Nephron progenitor cell (in vitro differentiated cells): ENCODE measurements at regions not wholly inside any gene's neighbourhood (a gene's known extent, or its start where the extent isn't known, plus 50 kb on each side); places are given as distances from the start of the nearest gene placed in this dataset.

ENCODE experiments used
- DNase-seq: peaks from one replicate; pipeline ENCODE4 v3.0.0; 2021
- H3K27ac Mint-ChIP-seq: 2 replicates; pipeline ENCODE4 v1.8.0; 2021; ENCODE audit warnings: mild to moderate bottlenecking, moderate library complexity, mixed read lengths
- H3K27me3 Mint-ChIP-seq: 2 replicates; pipeline ENCODE4 v1.8.0; 2021; ENCODE audit warnings: mild to moderate bottlenecking, low read depth, mixed read lengths; ENCODE audit not compliant: poor library complexity
- H3K36me3 Mint-ChIP-seq: 2 replicates; pipeline ENCODE4 v1.8.0; 2021; ENCODE audit warnings: low read depth, mixed read lengths
- H3K4me1 Mint-ChIP-seq: 2 replicates; pipeline ENCODE4 v1.8.0; 2021; ENCODE audit warnings: mixed read lengths
- H3K4me3 Mint-ChIP-seq: 2 replicates; pipeline ENCODE4 v1.8.0; 2021; ENCODE audit warnings: mild to moderate bottlenecking, moderate library complexity, mixed read lengths
- H3K9me3 Mint-ChIP-seq: 2 replicates; pipeline ENCODE4 v1.8.0; 2021; ENCODE audit warnings: mild to moderate bottlenecking, moderate library complexity, mixed read lengths
- TF ChIP-seq, protein P1 (sequence below): fragments of 200-600 bp; sonication (generic); IDR thresholded peaks from 2 replicates; pipeline ENCODE4 v1.5.0; 2021; ENCODE audit warnings: antibody characterized with exemption

DNA sequence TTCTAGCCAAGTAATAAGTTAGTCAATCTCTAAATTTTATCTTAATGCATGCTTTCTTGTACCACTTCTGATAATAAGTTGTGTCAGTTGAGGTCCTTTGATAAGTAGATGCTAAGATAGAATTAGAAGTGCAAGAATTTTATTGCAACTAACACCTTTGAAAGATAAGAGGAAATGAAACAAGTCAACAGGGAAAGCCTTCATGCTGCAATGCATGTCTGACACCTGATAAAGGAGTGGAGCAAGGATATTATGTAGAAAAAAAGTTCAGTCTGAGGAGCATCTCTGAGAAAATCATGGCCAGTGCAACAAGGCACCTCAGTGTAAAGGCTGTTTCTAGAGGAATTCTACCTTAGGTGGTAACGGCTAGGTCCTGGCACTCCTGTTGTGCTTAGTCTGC, 210.7 kb upstream of the PPP1R2C start:
- Mint-ChIP-seq H3K36me3 (no peaks in the 10 kb centered on the region), H3K27ac (no peak overlapping the region), H3K4me3 (no peak overlapping the region), H3K4me1 (peaks cover 31% of the 10 kb centered on the region), H3K9me3 (no peaks in the 10 kb centered on the region), H3K27me3 (no peaks in the 10 kb centered on the region)
- TF ChIP-seq, protein P1, sequence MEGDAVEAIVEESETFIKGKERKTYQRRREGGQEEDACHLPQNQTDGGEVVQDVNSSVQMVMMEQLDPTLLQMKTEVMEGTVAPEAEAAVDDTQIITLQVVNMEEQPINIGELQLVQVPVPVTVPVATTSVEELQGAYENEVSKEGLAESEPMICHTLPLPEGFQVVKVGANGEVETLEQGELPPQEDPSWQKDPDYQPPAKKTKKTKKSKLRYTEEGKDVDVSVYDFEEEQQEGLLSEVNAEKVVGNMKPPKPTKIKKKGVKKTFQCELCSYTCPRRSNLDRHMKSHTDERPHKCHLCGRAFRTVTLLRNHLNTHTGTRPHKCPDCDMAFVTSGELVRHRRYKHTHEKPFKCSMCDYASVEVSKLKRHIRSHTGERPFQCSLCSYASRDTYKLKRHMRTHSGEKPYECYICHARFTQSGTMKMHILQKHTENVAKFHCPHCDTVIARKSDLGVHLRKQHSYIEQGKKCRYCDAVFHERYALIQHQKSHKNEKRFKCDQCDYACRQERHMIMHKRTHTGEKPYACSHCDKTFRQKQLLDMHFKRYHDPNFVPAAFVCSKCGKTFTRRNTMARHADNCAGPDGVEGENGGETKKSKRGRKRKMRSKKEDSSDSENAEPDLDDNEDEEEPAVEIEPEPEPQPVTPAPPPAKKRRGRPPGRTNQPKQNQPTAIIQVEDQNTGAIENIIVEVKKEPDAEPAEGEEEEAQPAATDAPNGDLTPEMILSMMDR: no peak
- no peak for DNase-seq

DNA sequence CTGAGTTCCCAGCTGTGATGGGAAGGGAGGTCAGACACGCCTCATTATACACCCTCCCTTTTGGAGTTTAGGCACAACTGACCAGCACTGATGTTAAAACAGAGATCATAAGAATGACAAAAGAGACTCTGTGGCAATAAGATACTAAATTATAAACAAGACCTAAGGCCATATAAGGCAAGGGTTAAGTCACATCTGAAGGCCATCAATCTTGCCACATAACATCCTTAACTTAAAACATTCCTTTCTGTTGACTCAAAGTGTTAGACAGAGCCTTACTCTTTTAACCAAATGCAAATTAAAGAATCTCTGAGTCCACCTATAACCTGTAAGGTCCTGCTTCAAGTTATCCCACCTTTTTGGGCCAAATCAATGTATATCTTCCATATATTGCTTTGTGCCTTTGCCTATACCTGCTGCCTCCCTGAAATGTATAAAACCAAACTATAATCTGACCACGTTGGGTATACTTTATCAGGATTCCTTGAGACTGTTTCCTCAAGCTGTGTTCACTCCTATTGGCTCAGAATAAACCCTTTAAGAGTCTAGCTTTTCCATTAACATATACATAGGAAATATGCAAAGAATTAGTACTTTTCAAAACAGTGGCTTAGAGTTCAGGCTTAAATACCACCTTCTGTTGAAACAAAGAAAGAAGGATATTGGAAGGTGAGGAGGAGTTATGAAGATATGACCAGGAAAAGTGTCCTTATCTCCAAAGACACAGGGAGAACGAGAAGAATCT, 214.4 kb upstream of the PPP1R2C start:
- no peak overlapping the region for H3K4me3 Mint-ChIP-seq
- H3K27ac Mint-ChIP-seq: peak overlapping the region; percentile 97
- no peaks in the 10 kb centered on the region for H3K36me3 Mint-ChIP-seq
- H3K27me3 Mint-ChIP-seq: no peaks in the 10 kb centered on the region
- H3K4me1 Mint-ChIP-seq: peaks cover 48% of the 10 kb centered on the region
- peaks cover 4% of the 10 kb centered on the region for H3K9me3 Mint-ChIP-seq
- DNase-seq: no peak
- TF ChIP-seq, protein P1: no peak

DNA sequence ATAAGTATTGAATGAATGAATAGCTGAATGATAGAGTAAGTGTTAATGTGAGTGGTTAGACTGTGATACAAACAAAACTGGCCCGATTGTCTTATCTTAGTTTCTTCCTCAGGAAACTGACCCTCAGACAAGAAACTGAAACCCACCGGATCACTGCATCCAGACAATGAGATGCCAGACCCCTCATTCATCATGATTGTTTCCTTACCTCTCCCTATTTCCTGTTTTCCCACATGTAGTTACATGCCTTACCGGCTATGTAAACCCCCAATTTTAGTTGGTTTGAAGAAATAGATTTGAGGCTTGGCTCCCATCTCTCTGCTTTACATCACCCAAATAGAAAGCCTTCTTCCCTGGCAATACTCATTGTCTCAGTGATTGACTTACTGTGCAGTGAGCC, 218.9 kb upstream of the PPP1R2C start:
- peaks cover 37% of the 10 kb centered on the region for H3K4me1 Mint-ChIP-seq
- no peak overlapping the region for H3K4me3 Mint-ChIP-seq
- H3K27ac Mint-ChIP-seq: peak overlapping the region; percentile 23
- H3K9me3 Mint-ChIP-seq: peaks cover 7% of the 10 kb centered on the region
- no peak for DNase-seq
- no peaks in the 10 kb centered on the region for H3K36me3 Mint-ChIP-seq
- TF ChIP-seq, protein P1: no peak
- no peaks in the 10 kb centered on the region for H3K27me3 Mint-ChIP-seq

DNA sequence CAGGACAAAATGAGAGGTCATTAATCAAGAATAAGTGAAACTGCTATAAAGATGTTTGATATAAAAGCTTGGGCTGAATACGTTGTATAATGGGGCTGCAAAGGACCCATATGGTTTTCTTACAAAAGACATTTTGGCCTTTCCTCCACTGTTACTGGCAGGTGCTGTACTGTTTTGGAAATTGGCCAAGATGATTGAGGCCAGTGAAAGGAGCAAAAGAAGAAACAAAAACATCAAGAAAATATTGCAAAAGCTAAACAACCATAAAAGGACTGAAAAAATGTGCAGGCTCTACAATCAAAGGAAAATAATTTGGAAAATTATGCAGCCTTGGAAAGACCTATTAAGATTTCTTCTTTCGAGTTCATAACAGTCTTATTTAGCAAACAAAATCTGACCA, 222.2 kb upstream of the PPP1R2C start:
- H3K9me3 Mint-ChIP-seq: peaks cover 7% of the 10 kb centered on the region
- no peak overlapping the region for H3K4me3 Mint-ChIP-seq
- DNase-seq: no peak
- no peaks in the 10 kb centered on the region for H3K36me3 Mint-ChIP-seq
- peaks cover 22% of the 10 kb centered on the region for H3K4me1 Mint-ChIP-seq
- TF ChIP-seq, protein P1: no peak
- H3K27me3 Mint-ChIP-seq: peaks cover 5% of the 10 kb centered on the region
- H3K27ac Mint-ChIP-seq: no peak overlapping the region

DNA sequence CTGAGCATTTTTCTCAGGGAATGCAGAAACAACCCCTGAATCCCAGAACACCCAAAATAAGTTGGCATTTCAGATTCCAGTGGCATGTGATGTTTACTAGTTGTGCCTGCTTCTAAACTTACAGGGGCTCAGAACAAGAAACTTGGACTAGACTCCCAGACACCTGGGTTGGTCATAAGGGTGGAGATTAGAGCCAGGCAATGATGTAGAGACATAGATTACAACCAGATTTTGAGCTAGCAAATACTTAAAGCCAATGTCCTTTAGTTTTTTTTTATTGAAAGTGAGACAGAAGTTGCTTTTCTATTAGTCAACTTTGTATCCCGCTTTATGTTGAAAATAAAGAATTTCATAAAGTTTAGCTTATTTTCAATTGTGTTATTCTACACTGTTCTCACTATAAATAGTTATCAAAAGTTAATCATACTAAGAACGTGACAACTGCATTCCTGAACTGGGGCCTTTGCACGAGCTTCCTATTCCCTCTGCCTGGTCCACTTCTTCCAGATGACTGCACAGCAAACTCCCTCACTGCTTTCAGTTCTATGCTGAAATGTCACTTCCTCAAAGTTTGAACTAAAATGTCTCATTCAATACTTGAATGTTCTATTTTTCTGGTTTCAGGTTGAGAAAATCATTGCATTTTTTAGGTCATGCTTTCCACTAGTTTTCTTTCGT, 224.7 kb upstream of the PPP1R2C start:
- no peak overlapping the region for H3K4me3 Mint-ChIP-seq

More for the DNA sequence above, 224.7 kb upstream of the PPP1R2C start:
- peaks cover 5% of the 10 kb centered on the region for H3K27me3 Mint-ChIP-seq
- DNase-seq: no peak
- peaks cover 3% of the 10 kb centered on the region for H3K9me3 Mint-ChIP-seq
- TF ChIP-seq, protein P1: no peak
- H3K36me3 Mint-ChIP-seq: no peaks in the 10 kb centered on the region
- H3K4me1 Mint-ChIP-seq: peaks cover 11% of the 10 kb centered on the region
- H3K27ac Mint-ChIP-seq: no peak overlapping the region
